MM.1S (cell line): ENCODE measurements at regions not wholly inside any gene's neighbourhood (a gene's known extent, or its start where the extent isn't known, plus 50 kb on each side); places are given as distances from the start of the nearest gene placed in this dataset.

Source experiments
- EZH2 ChIP-seq: fragments of 300-600 bp; sonication (generic); optimal IDR thresholded peaks from 2 replicates; pipeline ENCODE3; 2017; ENCODE audit warnings: low read depth, mild to moderate bottlenecking, antibody characterized with exemption, low read length, mixed read lengths
- EZH2phosphoT487 ChIP-seq: fragments of 300-600 bp; sonication (generic); IDR thresholded peaks from 2 replicates; pipeline ENCODE4 v1.6.1; 2018; ENCODE audit warnings: antibody characterized with exemption, low read length
- TF ChIP-seq, protein P1 (sequence below): fragments of 300-600 bp; sonication (generic); IDR thresholded peaks from 2 replicates; pipeline ENCODE4 v1.5.1; 2016; ENCODE audit warnings: antibody characterized with exemption, low read length, mixed read lengths

GRCh38 chr18:24761765-24762164 is 301.3 kb downstream of the HRH4 start:
- TF ChIP-seq, protein P1, sequence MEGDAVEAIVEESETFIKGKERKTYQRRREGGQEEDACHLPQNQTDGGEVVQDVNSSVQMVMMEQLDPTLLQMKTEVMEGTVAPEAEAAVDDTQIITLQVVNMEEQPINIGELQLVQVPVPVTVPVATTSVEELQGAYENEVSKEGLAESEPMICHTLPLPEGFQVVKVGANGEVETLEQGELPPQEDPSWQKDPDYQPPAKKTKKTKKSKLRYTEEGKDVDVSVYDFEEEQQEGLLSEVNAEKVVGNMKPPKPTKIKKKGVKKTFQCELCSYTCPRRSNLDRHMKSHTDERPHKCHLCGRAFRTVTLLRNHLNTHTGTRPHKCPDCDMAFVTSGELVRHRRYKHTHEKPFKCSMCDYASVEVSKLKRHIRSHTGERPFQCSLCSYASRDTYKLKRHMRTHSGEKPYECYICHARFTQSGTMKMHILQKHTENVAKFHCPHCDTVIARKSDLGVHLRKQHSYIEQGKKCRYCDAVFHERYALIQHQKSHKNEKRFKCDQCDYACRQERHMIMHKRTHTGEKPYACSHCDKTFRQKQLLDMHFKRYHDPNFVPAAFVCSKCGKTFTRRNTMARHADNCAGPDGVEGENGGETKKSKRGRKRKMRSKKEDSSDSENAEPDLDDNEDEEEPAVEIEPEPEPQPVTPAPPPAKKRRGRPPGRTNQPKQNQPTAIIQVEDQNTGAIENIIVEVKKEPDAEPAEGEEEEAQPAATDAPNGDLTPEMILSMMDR, result no peak
- no peak for TF ChIP-seq EZH2phosphoT487
- no peak for TF ChIP-seq EZH2
